Cardiac muscle cell (in vitro differentiated cells and primary cell): ENCODE measurements at regions not wholly inside any gene's neighbourhood (a gene's known extent, or its start where the extent isn't known, plus 50 kb on each side); places are given as distances from the start of the nearest gene placed in this dataset.
"Not testable (repeated sequence)": the region's sequence is repeated elsewhere in the genome, so short reads cannot be mapped to it uniquely, and the experiment has no call there.

Experiments
- DNase-seq, 2 donors: peaks; one replicate each; pipeline versions ENCODE4 v3.0.0 to v3.0.0-alpha.2; 2010 to 2017; ENCODE audit warnings: low read depth in 1 of 2, low spot score in 1 of 2
- H3K27ac ChIP-seq: fragments of 200-600 bp; sonication (generic); 2 replicates; pipeline ENCODE4 v1.5.1; 2016
- H3K27me3 ChIP-seq: fragments of 200-600 bp; sonication (generic); 2 replicates; pipeline ENCODE4 v1.6.0; 2016; ENCODE audit warnings: control low read depth
- H3K36me3 ChIP-seq: fragments of 200-600 bp; sonication (generic); 2 replicates; pipeline ENCODE4 v1.5.1; 2016; ENCODE audit warnings: control low read depth
- H3K4me1 ChIP-seq: fragments of 200-600 bp; sonication (generic); 2 replicates; pipeline ENCODE4 v1.8.1; 2017; ENCODE audit warnings: low read depth, mild to moderate bottlenecking, mixed run types
- H3K4me3 ChIP-seq: fragments of 200-600 bp; sonication (generic); 2 replicates; pipeline ENCODE4 v1.5.1; 2016; ENCODE audit warnings: mild to moderate bottlenecking
- H3K9me3 ChIP-seq: fragments of 200-600 bp; sonication (generic); 2 replicates; pipeline ENCODE4 v1.5.1; 2017; ENCODE audit warnings: low read depth, mild to moderate bottlenecking, control low read depth

DNA sequence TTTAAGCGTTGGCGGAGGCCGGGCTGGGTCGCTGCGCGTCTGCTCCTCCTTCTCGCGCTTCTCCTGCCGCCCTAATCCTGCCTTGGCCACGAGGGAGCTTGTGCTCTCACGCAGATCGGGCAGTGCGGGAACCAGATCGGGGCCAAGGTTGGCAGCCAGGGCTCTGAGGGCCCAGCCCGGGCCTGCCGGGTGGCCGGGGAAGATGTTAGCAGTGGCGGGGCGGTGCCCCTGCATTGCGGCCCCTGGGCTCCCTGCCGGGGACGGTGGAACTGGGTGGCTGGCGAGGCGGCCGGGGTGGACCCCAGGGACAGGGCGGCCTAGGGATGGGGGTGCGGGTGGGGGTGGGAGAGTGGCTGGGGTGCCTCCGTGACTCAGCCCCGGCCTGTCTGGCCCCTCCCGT is 297.4 kb downstream of the CACNA1B start:
- not testable (repeated sequence) for H3K27ac ChIP-seq, H3K36me3 ChIP-seq, H3K4me3 ChIP-seq, H3K27me3 ChIP-seq, DNase-seq, H3K9me3 ChIP-seq, H3K4me1 ChIP-seq

DNA sequence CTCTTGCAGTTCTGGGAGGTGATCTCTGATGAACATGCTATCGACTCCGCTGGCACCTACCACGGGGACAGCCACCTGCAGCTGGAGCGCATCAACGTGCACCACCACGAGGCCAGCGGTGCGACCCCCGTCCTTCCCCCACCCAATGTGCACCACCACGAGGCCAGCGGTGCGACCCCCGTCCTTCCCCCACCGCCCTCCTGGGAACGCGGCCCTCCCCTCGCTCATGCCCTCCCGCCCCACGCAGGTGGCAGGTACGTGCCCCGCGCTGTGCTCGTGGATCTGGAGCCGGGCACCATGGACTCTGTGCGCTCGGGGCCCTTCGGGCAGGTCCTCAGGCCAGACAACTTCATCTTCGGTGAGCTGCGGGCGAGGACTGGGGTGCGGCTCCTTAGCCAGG is 297.8 kb downstream of the CACNA1B start:
- not testable (repeated sequence) for H3K9me3 ChIP-seq, DNase-seq, H3K4me3 ChIP-seq, H3K27ac ChIP-seq, H3K4me1 ChIP-seq, H3K36me3 ChIP-seq, H3K27me3 ChIP-seq

DNA sequence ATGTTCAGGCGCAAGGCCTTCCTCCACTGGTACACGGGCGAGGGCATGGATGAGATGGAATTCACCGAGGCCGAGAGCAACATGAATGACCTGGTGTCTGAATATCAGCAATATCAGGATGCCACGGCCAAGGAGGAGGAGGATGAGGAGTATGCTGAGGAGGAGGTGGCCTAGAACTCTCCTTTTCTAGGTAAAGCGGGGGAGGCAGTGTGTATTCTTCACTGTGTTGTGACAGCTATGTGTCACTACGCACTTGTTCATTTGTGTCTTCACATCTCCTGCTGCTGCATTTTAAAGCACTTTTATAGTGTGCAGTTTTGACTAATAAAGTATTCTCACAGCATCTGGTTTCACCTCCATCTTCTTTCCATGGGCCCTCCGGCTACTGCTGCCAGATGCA is 299.5 kb downstream of the CACNA1B start:
- H3K4me1 ChIP-seq, DNase-seq, H3K4me3 ChIP-seq, H3K9me3 ChIP-seq, H3K36me3 ChIP-seq, H3K27ac ChIP-seq, H3K27me3 ChIP-seq: not testable (repeated sequence)

DNA sequence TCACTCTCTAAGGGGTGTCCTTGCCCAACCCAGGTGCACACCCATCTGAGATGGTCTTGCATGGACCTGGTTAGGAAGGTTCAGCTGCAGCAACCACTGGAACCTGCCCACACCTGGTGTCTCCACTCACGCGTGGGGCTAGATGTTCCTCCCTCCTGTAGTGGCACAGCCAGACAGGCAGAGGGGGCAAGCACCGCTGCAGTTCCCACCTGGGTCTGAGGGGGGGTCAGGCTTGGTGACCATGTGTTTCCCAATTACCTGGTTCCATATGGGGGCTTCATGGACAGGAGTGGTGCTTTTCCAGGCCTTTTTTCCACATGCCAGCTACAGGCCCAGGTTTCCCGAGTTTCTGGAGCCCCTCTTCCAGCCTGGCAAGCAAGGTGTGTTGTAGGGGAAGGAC is 301.4 kb downstream of the CACNA1B start:
- H3K9me3 ChIP-seq, DNase-seq, H3K27me3 ChIP-seq, H3K27ac ChIP-seq, H3K4me1 ChIP-seq, H3K4me3 ChIP-seq, H3K36me3 ChIP-seq: not testable (repeated sequence)

DNA sequence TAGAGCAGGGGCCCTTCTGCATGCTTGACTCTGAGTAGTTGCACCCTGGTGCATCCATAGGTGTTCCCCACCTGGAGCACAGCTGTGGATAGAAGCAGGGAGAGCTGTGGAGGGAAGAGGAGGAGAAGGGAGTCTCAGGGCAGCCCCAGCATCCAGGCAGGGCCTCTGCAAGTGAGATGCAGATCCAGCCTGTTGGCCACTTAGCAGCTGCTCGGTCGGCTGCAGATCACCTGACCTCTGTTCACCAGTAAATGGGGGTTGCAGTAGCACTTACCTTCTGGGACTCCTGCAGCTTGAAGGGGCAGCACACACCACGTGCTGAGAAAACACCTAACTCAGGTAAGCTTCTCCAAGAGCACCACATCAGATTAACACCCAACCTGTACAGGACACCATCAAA is 302.1 kb downstream of the CACNA1B start:
- DNase-seq, H3K9me3 ChIP-seq, H3K4me3 ChIP-seq, H3K27ac ChIP-seq, H3K4me1 ChIP-seq, H3K36me3 ChIP-seq, H3K27me3 ChIP-seq: not testable (repeated sequence)

DNA sequence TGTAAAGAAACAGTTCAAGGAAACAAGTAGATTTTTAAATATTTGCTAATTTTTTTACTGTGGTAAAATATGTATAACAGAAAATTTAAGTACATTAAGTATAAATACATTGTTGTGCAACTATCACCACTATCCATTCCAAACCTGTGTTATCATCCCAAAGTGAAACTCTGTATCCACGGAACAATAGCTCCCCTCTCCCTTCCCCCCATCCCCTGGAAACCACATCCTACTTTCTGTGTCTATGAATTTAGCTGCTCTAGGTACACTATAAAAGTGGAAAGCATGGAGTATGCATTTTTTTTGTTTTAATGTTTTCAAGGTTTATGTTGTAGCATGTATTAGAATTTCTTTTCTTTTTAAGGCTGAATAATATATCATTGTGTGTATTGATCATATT is 304.4 kb downstream of the CACNA1B start:
- H3K36me3 ChIP-seq, H3K27ac ChIP-seq, H3K27me3 ChIP-seq, H3K9me3 ChIP-seq, DNase-seq, H3K4me3 ChIP-seq, H3K4me1 ChIP-seq: not testable (repeated sequence)

DNA sequence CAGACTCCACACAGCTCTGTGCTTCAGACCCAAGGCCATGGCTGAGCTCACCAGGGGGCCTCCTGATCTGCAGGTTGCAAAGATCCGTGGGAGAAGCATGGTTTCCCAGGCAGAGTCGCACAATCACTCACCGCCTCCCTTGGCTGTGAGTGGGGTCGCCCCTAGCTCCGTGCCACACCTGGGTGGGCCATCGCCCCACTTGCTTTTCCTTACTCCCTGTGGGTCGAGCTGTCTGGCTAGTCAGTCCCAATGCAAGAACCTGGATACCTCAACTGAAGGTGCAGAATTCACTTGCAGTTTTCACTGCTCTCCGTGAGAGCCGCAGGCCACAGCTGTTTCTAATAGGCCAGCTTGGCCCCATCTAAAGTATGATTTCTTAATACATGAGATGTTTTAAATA is 319.6 kb downstream of the CACNA1B start:
- not testable (repeated sequence) for H3K4me3 ChIP-seq, H3K27me3 ChIP-seq, H3K27ac ChIP-seq, H3K4me1 ChIP-seq, DNase-seq, H3K36me3 ChIP-seq, H3K9me3 ChIP-seq

DNA sequence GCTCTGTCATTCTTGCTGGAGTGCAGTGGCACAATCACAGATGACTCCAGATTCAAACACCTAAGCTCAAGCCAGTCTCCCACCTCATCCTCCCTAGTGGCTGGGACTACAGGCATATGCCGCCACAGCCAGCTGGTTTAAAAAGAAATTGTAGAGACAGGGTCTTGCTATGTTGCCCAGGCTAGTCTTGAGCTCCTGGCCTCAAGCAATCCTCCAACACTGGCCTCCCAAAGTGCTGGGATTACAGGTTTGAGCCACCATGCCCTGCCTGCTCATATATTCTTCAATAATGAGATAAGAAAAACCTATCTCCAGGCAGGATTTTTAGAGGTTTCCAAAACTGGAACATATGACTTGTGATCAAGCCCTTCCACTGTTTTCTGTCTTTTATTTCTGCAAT is 321.4 kb downstream of the CACNA1B start:
- DNase-seq, H3K27ac ChIP-seq, H3K4me1 ChIP-seq, H3K9me3 ChIP-seq, H3K4me3 ChIP-seq, H3K36me3 ChIP-seq, H3K27me3 ChIP-seq: not testable (repeated sequence)

DNA sequence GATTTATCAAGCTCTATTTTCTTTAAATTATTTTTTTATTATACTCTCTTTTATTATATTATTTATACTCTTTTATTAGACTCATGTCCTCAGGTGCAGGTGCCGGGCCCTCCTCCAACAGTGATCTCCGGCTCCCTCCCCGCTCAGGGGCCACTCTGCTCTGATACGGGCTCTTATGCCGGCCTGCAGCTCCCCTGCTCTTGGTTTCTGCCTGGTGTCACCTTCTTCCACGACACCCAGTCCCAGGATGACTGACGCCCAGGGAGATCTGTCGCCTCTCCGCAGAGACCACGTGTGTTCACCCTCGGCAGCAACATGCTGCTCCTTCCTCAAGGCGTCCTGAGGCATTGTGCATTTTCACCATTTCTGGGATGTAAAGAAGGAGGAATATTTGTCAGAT is 322.3 kb downstream of the CACNA1B start:
- H3K36me3 ChIP-seq, DNase-seq, H3K4me1 ChIP-seq, H3K27me3 ChIP-seq, H3K4me3 ChIP-seq, H3K9me3 ChIP-seq, H3K27ac ChIP-seq: not testable (repeated sequence)

DNA sequence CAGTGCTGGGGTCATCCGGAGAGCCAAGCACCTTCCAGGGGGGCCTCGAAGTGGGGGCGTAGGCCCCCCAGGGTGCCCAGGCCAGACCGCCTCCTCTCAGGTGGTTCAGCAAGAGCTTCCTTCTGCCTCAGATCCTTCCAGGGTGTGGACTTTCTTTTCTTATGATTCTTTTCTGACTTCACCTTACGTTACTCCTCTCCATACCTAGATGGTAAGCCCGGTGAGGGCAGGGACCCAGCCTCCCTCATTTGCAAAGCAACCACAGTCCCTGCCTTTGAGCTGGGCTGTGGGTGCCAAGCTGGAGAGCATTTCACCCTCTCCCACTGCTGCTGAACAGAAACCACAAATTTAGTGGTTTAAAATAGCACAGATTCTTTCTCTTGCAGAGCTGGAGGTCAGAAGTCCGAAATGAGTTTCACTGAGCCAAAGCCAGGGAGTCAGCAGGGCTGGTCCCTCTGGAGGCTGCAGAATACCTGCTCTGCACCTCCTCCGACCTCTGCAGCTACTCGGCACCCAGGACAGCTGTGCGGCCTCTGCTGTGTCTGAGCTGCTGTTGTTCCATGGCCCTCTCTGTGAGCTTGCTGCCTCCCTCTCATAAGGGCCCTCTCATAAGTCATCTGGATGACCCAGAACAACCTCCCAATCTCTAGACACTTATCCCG is 323.0 kb downstream of the CACNA1B start:
- not testable (repeated sequence) for H3K27ac ChIP-seq, H3K36me3 ChIP-seq, H3K4me1 ChIP-seq, DNase-seq, H3K27me3 ChIP-seq, H3K9me3 ChIP-seq, H3K4me3 ChIP-seq

DNA sequence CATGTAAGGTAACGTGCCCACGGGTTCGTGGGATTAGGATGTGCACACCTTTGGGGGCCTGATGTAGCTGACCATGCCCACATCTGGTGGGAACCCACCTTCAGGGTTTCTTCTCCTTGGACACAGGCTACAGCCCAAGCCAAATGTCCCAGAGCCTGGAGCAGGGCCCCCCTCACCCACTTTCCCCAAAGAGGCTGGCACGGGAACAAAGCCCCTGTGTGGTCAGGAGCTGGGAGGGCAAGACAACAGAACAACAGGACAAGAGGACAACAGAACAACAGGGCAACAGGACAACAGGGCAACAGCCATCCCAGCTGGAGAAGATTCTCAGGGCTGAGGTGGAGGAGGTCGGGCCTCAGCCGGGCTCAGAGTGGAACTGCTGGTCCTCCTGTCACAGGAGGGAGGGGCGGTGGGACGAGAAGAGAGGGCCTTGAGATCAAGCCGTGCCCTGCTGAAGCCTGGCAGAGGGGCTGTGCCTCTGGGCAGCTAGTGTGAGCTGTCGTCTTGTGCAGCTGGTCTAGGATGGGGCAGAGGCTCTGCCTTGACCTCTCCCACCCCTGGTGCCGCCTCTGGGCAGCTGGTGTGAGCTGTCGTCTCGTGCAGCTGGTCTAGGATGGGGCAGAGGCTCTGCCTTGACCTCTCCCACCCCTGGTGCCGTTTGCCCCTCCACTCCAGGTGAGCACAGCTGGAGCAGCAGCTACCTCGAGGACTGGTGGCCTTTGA is 323.7 kb downstream of the CACNA1B start:
- H3K9me3 ChIP-seq, H3K4me3 ChIP-seq, H3K27ac ChIP-seq, H3K27me3 ChIP-seq, H3K36me3 ChIP-seq, H3K4me1 ChIP-seq, DNase-seq: not testable (repeated sequence)

DNA sequence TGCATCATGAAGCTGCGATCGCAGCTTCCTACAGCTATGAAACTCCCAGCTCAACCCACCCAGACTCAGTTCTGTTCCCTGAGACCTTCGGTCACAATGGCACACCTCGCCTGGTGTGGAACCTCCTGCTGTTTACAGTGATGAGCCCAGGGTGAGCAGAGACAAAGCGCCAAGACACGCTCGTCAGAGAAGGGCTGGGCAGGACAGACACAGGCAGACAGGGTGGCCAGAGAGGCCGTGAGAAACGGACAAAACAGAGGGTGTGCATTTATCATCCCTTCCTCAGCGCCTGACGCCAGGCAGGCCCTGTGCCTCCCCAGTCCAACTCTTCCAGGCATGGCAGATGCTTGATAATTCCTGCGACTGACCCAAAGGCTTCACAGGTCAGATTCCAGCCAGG is 324.5 kb downstream of the CACNA1B start:
- not testable (repeated sequence) for H3K27me3 ChIP-seq, H3K36me3 ChIP-seq, H3K4me3 ChIP-seq, DNase-seq, H3K9me3 ChIP-seq, H3K4me1 ChIP-seq, H3K27ac ChIP-seq

DNA sequence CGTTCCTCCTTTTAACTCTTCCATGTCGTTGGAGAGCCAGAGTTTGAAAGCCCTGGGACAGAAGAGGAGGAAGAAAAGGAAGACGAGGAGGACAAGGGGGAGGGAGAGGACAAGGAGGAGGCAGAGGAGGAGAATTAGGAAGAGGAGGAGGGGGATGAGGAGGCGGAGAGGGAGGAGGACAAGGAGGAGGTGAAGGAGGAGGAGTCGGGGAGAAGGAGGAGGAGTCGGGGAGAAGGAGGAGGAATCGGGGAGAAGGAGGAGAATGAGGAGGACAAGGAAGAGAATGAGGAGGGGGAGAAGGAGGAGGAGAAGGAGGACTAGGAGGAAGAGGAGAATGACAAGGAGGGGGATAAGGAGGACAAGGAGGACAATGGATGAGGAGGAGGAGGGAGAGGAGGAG is 325.7 kb downstream of the CACNA1B start:
- H3K4me1 ChIP-seq, H3K27me3 ChIP-seq, H3K27ac ChIP-seq, H3K4me3 ChIP-seq, H3K9me3 ChIP-seq, H3K36me3 ChIP-seq: not testable (repeated sequence)
- peak in 1 of 2 donors; percentile 8 for DNase-seq

DNA sequence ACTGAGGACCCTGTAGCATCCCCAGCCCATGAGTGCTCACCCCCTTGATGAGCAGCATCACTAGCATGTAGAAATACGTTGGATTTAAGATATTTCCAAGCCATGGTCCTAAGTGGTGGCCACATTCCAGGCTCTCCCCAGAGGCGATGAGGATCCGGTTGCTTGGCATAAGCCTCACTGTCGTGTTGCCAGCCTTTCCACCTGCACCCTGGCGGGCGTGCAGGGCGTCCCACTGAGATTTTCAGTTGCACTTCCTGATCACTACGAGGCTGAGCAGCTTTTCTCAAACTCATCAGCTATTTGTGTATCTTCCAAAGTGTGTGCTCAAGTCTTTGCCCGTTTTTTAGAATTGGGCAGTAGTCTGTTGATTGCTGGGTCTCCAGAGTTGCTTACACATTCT is 326.3 kb downstream of the CACNA1B start:
- not testable (repeated sequence) for H3K9me3 ChIP-seq, H3K4me1 ChIP-seq, DNase-seq, H3K36me3 ChIP-seq, H3K27ac ChIP-seq, H3K27me3 ChIP-seq, H3K4me3 ChIP-seq

DNA sequence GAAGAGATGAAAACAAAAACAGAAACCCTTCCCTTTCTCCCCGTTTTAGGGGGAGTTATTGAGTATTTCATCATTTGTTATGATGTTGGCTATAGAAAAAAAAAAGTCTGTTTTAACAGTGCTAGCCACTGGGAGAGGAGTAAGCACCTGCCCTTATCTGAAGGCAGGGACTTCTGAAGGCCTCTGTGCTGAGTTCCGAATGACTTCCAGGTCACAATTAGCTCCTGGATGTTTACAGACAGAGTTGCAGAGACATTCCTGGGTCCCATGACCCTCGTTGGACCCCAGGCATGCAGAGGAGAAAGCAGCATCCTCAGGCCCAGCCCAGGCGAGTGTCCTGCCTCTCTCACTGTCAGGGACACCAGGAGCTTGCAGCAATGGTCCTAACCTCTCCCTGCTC is 328.5 kb downstream of the CACNA1B start:
- not testable (repeated sequence) for DNase-seq, H3K27ac ChIP-seq

More for the DNA sequence above, 328.5 kb downstream of the CACNA1B start:
- not testable (repeated sequence) for H3K36me3 ChIP-seq, H3K9me3 ChIP-seq, H3K27me3 ChIP-seq, H3K4me1 ChIP-seq, H3K4me3 ChIP-seq
